Fibroblast of villous mesenchyme (primary cell): ENCODE measurements at regions not wholly inside any gene's neighbourhood (a gene's known extent, or its start where the extent isn't known, plus 50 kb on each side); places are given as distances from the start of the nearest gene placed in this dataset.
"Not testable (repeated sequence)": the region's sequence is repeated elsewhere in the genome, so short reads cannot be mapped to it uniquely, and the experiment has no call there.

Experiments used
- DNase-seq: peaks from one replicate; pipeline ENCODE4 v3.0.0-alpha.2; 2010; ENCODE audit warnings: low read depth
- H3K4me3 ChIP-seq: 2 replicates; pipeline ENCODE4 v1.5.1; 2011; ENCODE audit warnings: low read depth, mild to moderate bottlenecking, low read length
- TF ChIP-seq, protein P1 (sequence below): IDR thresholded peaks from 2 replicates; pipeline ENCODE4 v1.5.1; 2012; ENCODE audit warnings: low read depth, mild to moderate bottlenecking, low read length; ENCODE audit not compliant: insufficient read depth

- no peak overlapping the region for H3K4me3 ChIP-seq
- DNase-seq: no peak
- TF ChIP-seq, protein P1, sequence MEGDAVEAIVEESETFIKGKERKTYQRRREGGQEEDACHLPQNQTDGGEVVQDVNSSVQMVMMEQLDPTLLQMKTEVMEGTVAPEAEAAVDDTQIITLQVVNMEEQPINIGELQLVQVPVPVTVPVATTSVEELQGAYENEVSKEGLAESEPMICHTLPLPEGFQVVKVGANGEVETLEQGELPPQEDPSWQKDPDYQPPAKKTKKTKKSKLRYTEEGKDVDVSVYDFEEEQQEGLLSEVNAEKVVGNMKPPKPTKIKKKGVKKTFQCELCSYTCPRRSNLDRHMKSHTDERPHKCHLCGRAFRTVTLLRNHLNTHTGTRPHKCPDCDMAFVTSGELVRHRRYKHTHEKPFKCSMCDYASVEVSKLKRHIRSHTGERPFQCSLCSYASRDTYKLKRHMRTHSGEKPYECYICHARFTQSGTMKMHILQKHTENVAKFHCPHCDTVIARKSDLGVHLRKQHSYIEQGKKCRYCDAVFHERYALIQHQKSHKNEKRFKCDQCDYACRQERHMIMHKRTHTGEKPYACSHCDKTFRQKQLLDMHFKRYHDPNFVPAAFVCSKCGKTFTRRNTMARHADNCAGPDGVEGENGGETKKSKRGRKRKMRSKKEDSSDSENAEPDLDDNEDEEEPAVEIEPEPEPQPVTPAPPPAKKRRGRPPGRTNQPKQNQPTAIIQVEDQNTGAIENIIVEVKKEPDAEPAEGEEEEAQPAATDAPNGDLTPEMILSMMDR: no peak
These were observed 665.7 kb upstream of the GJE1 start for GRCh38 chr6:141467041-141467440.

DNA sequence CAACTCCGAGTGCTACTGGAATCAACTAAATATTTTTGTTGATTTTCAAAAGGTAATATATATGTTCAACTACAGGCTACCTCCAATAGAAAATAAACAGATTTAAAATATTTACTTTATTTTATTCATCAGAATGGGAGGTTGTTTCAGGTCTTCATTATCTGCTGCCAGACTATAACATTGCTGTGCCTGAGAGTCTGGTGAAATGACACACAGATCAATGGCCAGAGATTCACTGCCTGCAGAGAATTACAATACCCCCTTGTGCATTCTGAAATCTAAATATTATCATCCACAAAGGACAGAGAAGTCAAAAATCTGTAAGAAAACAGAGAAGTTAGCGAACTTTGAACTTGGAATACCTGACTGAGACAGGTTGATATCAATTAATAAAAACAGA is 667.8 kb upstream of the GJE1 start:
- TF ChIP-seq, protein P1: no peak
- no peak overlapping the region for H3K4me3 ChIP-seq
- DNase-seq: no peak

- peak; percentile 44 for DNase-seq
- TF ChIP-seq, protein P1: no peak
- no peak overlapping the region for H3K4me3 ChIP-seq
These were observed 668.2 kb upstream of the GJE1 start for GRCh38 chr6:141464490-141464889.

GRCh38 chr6:141463237-141463977 is 669.3 kb upstream of the GJE1 start:
- TF ChIP-seq, protein P1: no peak
- H3K4me3 ChIP-seq: peak overlapping the region; percentile 30
- peak; percentile 56 for DNase-seq

DNA sequence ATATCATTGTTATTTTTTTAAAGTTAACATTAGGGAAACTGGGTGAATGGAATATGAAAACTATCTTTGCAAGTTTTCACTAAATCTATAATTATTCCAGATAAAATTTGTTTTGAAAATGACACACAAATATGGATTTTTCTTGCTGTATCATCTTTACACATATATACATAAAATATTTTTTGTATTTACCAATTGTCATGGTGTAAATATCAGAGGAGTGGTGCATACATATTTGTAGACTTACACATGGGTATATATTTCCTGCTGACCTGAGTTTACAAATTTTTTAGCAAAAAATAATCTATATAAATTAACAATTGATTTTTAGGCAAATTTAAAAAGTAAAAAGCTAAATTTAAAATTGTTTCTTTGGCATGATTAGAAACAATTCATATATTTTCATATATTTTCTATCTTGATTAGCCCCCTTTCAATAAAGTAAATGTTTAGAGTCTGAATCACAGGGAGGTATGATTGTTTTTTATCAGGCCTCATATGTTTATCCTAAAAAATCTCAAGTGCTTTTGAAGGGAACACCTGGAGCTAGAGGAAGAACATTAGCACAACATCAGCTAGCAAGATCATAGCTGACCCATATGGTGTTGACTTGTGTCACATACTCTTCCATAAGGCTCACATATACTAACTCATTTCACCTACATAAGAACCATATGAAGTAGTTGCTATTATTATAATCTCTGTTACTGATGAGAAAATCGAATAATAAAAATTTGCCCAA is 671.8 kb upstream of the GJE1 start:
- TF ChIP-seq, protein P1: no peak
- H3K4me3 ChIP-seq: no peak overlapping the region
- DNase-seq: no peak

- H3K4me3 ChIP-seq, DNase-seq: not testable (repeated sequence)
These were observed 672.5 kb upstream of the GJE1 start for GRCh38 chr6:141460245-141460644.

- DNase-seq, H3K4me3 ChIP-seq: not testable (repeated sequence)
These were observed 674.7 kb upstream of the GJE1 start for GRCh38 chr6:141457984-141458383.

DNA sequence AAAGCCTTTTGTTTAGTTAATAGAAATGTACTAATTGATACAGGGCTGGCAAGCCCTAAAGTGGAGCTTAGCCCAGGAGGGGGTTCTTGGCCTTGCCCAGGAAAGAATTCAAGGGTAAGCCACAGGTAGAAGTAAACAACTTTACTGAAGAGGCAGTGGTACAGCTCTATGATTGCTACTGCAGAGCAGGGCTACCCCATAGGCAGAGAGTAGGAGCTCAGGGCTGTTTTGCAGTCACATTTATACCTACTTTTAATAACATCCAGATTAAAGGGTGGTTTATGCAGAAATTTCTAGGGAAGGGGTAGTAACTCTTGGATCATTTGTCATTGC is 680.4 kb upstream of the GJE1 start:
- H3K4me3 ChIP-seq: no peak overlapping the region
- TF ChIP-seq, protein P1: no peak
- DNase-seq: no peak
